C4-2B (cell line): ENCODE measurements at regions not wholly inside any gene's neighbourhood (a gene's known extent, or its start where the extent isn't known, plus 50 kb on each side); places are given as distances from the start of the nearest gene placed in this dataset.

Experiments
- ZFX ChIP-seq: fragments of 450-650 bp; IDR thresholded peaks from 2 replicates; pipeline ENCODE4 v1.6.1; 2017
- TF ChIP-seq, protein P1 (sequence below): fragments of 450-650 bp; conservative IDR thresholded peaks from 2 replicates; pipeline ENCODE4 v1.5.1; 2017; ENCODE audit warnings: mild to moderate bottlenecking

DNA sequence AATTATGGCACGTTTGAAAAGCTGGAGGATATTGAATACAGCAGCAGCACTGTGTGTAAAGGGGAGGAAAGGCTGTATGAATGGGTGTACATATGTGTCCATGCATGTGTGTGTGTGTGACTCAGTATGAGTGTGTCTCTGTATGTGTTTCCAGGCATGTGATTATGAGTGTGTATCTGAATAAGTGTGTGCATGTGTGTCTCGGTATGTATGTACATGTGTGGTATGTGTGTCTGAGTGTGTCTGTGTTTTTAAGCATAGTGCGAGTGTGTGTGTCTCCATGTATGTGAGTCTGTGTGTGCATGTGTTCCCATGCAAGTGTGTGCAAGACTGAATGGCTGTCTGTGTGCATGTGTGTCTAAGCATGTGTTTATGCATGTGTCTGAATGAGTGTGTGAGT, 259.1 kb upstream of the XYLT1 start:
- TF ChIP-seq, protein P1, sequence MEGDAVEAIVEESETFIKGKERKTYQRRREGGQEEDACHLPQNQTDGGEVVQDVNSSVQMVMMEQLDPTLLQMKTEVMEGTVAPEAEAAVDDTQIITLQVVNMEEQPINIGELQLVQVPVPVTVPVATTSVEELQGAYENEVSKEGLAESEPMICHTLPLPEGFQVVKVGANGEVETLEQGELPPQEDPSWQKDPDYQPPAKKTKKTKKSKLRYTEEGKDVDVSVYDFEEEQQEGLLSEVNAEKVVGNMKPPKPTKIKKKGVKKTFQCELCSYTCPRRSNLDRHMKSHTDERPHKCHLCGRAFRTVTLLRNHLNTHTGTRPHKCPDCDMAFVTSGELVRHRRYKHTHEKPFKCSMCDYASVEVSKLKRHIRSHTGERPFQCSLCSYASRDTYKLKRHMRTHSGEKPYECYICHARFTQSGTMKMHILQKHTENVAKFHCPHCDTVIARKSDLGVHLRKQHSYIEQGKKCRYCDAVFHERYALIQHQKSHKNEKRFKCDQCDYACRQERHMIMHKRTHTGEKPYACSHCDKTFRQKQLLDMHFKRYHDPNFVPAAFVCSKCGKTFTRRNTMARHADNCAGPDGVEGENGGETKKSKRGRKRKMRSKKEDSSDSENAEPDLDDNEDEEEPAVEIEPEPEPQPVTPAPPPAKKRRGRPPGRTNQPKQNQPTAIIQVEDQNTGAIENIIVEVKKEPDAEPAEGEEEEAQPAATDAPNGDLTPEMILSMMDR, result no peak
- TF ChIP-seq ZFX, result no peak
